ENCODE measurements at regions not wholly inside any gene's neighbourhood (a gene's known extent, or its start where the extent isn't known, plus 50 kb on each side); places are given as distances from the start of the nearest gene placed in this dataset.

GRCh38 chr10:78272329-78272728, 238.7 kb downstream of the RPS24 start:
- DNase-seq (ENCODE audit: extremely low spot score): no peak
- ChIA-PET CTCF (interaction anchor here (1.4 to 1.7 kb wide), 3 partner anchors 9 to 34 kb away, joined by 4 to 5 read pairs (median 5); no protein-coding TSS in a partner anchor), POLR2A (no interaction called here)
- TF ChIP-seq, protein P1, sequence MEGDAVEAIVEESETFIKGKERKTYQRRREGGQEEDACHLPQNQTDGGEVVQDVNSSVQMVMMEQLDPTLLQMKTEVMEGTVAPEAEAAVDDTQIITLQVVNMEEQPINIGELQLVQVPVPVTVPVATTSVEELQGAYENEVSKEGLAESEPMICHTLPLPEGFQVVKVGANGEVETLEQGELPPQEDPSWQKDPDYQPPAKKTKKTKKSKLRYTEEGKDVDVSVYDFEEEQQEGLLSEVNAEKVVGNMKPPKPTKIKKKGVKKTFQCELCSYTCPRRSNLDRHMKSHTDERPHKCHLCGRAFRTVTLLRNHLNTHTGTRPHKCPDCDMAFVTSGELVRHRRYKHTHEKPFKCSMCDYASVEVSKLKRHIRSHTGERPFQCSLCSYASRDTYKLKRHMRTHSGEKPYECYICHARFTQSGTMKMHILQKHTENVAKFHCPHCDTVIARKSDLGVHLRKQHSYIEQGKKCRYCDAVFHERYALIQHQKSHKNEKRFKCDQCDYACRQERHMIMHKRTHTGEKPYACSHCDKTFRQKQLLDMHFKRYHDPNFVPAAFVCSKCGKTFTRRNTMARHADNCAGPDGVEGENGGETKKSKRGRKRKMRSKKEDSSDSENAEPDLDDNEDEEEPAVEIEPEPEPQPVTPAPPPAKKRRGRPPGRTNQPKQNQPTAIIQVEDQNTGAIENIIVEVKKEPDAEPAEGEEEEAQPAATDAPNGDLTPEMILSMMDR (IDR thresholded peaks at IDR 0.05; ENCODE audit: control extremely low read depth, extremely low read depth, low read depth, missing control alignments): no peak

DNA sequence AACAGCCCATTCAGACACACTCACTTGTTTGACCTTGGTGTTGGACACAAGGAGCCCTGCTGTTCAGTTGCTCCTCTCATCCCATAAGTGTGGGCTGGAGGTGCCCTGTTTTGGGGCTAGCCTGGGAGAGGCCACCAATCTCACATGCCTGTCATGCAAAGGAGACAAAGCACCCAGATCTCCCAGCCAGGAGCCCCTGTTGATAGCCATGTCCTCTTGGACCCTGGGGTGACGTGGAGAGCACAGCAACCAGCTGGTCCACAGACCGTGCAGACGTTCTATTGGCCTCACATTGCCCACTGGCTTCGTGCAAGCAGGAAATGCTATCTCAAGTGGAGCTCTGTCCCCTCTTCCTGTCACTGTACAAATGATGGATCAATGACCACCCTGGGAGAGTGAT, 240.8 kb downstream of the RPS24 start:
- ChIA-PET CTCF (interaction anchor here (1.3 kb wide), 1 partner anchor 14 kb away, joined by 3 read pairs; no protein-coding TSS in a partner anchor), POLR2A (no interaction called here)
- TF ChIP-seq, protein P1 (IDR thresholded peaks at IDR 0.05; ENCODE audit: control extremely low read depth, extremely low read depth, low read depth, missing control alignments): no peak
- no peak for DNase-seq (ENCODE audit: extremely low spot score)

DNA sequence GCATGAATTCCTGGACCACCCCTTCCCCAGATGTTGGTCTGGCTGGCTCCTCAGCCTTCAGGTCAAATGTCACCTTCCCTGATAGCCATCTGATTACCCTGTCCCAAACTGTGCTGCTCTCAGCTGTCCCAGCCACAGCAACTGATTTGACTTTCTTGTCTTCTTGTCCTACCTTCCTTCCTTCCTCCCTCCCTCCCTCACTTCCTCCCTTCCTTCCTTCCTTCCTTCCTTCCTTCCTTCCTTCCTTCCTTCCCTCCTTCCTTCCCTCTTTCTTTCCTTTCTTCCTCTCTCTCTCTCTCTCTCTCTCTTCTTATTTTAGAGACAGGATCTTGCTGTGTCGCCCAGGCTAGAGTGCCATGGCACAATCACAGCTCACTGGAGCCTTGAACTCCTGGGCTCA, 242.5 kb downstream of the RPS24 start:
- ChIA-PET POLR2A (no interaction called here), CTCF (no interaction called here)
- TF ChIP-seq, protein P1 (IDR thresholded peaks at IDR 0.05; ENCODE audit: control extremely low read depth, extremely low read depth, low read depth, missing control alignments): no peak
- DNase-seq (ENCODE audit: extremely low spot score): no peak

DNA sequence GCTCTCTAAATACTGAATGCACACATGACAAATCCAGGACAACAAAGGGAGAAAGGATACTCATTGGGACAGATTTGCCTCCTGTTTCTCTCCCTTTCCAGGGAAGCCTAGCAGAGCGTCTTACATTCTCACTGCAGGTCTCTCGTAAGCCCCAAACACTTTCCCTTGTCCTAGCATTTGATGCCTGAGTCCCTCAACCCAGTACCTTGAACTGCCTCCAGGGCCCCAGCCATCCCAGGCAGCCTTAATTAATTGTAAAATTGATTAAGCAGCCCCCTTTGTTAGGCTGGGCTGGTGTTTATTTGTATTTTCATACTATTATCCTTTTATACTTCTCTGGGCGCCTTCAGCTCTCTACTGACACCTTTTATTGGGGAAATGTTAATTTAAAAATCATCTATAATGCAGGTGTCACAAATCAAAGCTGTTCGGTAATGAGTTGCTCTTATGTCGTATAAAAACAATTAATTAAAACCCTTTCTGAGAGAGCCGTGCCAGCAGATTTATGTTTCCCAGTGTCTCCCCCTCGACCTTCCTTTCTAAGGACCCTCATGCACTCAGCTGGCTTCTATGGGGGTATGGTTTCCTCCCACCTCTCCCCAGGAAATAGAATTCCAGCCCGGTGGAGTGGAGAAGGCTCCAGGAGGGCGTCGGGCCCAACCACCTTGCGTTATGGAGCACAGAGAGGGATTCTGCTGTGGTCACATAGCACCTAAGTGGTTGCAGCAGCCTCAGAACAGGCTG, 243.8 kb downstream of the RPS24 start:
- CTCF ChIA-PET: interaction anchor here (1.1 kb wide), 1 partner anchor 17 kb away, joined by 3 read pairs; no protein-coding TSS in a partner anchor
- TF ChIP-seq, protein P1 (IDR thresholded peaks at IDR 0.05; ENCODE audit: control extremely low read depth, extremely low read depth, low read depth, missing control alignments): no peak
- POLR2A ChIA-PET: no interaction called here
- DNase-seq (ENCODE audit: extremely low spot score): no peak

DNA sequence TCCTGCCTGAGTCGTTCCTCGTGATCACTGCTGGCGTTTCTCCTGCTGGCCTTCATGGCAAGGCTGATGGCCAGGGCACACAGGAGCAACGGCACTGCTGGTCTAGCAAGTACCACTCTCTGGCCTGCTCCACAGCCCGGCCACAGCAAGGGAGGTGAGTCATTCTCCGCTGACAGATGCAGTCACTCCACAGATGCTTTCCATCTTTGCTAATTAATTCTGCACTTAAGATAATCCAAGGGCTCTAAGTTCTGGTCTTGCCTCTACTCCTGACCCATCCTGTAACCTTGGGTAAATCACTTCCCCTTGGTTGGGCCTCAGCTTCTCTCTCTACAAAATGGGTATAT, 244.4 kb downstream of the RPS24 start:
- CTCF ChIA-PET: no interaction called here
- TF ChIP-seq, protein P1 (IDR thresholded peaks at IDR 0.05; ENCODE audit: control extremely low read depth, extremely low read depth, low read depth, missing control alignments): no peak
- POLR2A ChIA-PET: no interaction called here
- DNase-seq (ENCODE audit: extremely low spot score): no peak

- ChIA-PET CTCF (no interaction called here), POLR2A (no interaction called here)
- no peak for DNase-seq (ENCODE audit: extremely low spot score)
- TF ChIP-seq, protein P1 (IDR thresholded peaks at IDR 0.05; ENCODE audit: control extremely low read depth, extremely low read depth, low read depth, missing control alignments): no peak
These were observed 246.1 kb downstream of the RPS24 start for GRCh38 chr10:78279756-78280155.

Measured in GM10248 (cell line).